Epithelial cell of esophagus (primary cell): ENCODE measurements at regions not wholly inside any gene's neighbourhood (a gene's known extent, or its start where the extent isn't known, plus 50 kb on each side); places are given as distances from the start of the nearest gene placed in this dataset.
A peak's percentile ranks its signal among the peaks of the same experiment; 100 is the strongest.
"Not testable (repeated sequence)": the region's sequence is repeated elsewhere in the genome, so short reads cannot be mapped to it uniquely, and the experiment has no call there.

ENCODE experiments used
- DNase-seq: peaks from one replicate; pipeline ENCODE4 v3.0.0; 2010; ENCODE audit warnings: low read depth
- H3K4me3 ChIP-seq: 2 replicates; pipeline ENCODE4 v1.5.1; 2011; ENCODE audit warnings: mild to moderate bottlenecking, low read length, control low read depth
- CTCF ChIP-seq: IDR thresholded peaks from 2 replicates; pipeline ENCODE4 v1.5.1; 2011; ENCODE audit warnings: low read depth, mild to moderate bottlenecking, low read length, control low read depth, inconsistent platforms; ENCODE audit not compliant: insufficient read depth; ENCODE audit errors: missing control alignments

DNA sequence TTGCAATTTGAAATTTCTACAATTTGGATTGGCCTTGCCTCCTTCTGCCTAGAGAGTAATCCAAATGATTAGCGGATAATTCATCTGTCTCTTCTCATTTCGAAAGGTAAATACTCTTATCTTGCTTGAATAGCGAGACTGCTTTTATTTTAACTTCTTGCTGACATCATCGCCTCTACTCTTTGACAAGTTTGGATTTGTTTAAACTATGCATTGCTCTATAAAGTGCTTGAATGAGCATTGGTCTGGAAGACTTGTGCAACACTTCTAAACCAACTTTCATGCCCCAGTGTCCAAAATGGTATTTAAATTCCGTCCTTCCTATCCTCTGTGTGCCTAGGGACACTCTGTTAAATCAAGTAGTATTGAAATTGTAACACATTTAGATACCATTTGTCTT, 384.1 kb upstream of the SLC35B3 start:
- no peak for TF ChIP-seq CTCF
- H3K4me3 ChIP-seq: no peak overlapping the region
- DNase-seq: peak; percentile 87

DNA sequence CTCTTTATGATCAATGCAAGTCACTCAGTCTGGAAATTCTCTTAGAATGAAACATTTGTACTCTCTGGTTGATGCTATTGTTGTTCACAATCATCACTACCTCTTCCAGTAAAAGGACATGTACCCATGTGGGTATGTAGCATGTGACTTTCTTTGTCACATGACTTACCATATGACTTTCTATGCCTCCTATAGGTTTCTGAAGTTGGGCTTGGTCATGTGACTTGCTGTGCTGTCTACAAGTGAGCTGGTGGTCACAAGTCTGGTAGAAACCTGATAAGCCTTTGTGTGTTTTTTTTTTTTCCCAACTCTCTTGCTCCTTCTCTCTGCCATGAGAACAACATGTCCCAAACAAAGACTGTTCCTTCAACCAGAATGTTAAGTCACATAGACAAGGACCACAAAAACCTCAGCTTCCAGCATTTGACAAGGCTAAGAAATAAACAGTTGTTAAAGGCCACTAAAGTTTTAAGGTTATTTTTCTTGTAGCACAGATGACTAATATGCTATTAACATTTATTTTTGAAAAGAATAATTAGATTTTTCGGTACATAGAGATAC, 379.2 kb upstream of the SLC35B3 start:
- DNase-seq: no peak
- TF ChIP-seq CTCF: no peak
- no peak overlapping the region for H3K4me3 ChIP-seq

DNA sequence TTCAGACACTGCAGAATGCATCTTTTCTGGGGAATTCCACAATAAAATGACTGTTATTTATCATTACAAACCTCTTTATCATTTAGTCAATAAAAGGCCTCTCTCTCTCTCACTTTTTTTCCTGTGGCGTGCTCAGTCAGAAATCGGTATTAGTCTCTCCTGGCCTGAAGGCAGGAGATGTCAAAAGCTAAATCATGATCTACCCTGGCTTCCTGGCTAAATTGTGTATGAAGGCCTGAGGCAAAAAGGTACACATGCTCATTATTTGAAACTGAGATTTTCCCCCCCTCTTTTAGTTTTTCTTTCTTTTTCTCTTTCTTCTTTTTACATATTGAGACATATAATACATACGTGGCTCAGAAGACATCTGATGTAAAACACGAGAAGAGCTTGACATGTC, 375.0 kb upstream of the SLC35B3 start:
- DNase-seq: no peak
- no peak overlapping the region for H3K4me3 ChIP-seq
- no peak for TF ChIP-seq CTCF

- DNase-seq: no peak
- H3K4me3 ChIP-seq: no peak overlapping the region
- TF ChIP-seq CTCF: no peak
Observed at GRCh38 chr6:8809662-8810061, 374.3 kb upstream of the SLC35B3 start.

DNA sequence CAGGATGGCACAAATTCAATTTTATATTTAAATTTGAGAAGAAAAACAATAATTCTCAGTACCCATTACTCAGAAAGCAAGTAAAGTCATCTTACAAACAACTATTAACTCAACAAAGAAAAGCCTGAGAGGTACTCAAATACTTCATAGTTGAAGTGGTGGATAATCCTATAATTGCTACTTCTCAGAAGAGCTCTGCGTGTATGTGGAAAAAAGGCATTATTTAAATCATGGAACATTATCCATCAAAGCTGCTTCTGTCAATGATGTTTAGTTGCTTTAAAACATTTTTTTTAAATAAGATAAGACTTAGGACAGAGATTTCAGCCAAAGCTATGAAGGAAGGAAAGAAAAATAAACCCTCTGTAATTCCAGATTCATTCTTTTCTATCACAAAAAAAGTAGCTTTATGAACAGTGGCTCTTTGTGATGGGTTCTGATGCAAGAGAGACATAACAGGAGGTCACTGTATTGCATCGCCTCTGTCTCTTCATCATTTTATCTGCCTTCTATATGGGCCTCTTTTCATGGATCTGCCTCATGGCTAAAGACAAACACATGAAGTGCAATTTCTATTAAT, 367.9 kb upstream of the SLC35B3 start:
- TF ChIP-seq CTCF: no peak

DNA sequence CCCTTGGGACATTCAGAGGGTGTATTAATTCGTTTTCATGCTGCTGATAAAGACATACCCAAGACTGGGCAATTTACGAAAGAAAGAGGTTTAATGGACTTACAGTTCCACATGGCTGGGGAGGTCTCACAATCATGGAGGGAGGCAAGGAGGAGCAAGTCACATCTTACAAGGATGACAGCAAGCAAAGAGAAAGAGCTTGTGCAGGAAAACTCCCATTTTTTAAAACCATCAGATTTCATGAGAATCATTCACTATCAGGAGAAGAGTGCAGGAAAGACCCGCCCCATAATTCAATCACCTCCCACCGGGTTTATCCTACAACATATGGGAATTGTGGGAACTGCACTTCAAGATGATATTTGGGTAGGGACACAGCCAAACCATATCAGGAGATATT, 367.1 kb upstream of the SLC35B3 start:
- H3K4me3 ChIP-seq, DNase-seq: not testable (repeated sequence)

More for the DNA sequence above, 367.9 kb upstream of the SLC35B3 start:
- no peak for DNase-seq
- H3K4me3 ChIP-seq: no peak overlapping the region

DNA sequence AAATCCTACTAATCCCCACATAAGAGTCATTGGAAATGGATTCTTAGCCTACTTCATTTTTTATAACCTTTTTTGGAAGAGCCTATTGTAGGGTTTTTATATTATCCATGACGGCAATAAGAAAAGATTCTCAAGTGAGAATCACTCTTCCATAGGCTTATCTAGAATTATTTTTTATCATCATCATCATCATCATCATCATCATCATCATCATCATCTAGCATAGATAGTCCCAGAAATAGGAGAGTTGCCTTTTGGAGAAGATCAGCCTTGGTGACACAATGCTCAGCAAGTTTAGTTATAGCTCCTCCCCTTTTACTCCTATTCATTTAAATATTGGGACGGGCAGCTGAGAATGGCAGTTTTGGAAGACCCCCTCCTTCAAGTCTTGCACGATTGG, 359.1 kb upstream of the SLC35B3 start:
- DNase-seq: no peak
- TF ChIP-seq CTCF: no peak
- H3K4me3 ChIP-seq: no peak overlapping the region

DNA sequence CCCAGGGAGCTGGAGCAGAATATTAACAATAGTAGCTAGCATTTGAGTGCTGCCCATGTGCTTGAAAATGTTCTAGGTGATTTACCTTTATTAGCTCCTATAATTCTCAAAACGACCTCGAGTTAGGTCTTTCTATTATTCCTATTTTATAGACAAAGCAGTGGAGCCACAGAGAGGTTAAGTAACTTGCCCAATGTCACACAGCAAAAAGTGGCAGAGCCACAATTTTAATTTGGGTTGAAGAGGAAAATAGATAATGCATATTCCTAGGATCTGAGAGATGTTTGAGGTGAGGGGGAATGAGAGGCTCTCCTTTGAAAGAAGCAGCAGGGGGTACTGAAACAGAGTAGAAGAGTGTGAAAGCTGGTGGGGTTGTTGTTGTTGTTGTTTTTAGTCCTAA, 354.5 kb upstream of the SLC35B3 start:
- DNase-seq: no peak
- no peak overlapping the region for H3K4me3 ChIP-seq
- no peak for TF ChIP-seq CTCF
